ENCODE measurements at regions not wholly inside any gene's neighbourhood (a gene's known extent, or its start where the extent isn't known, plus 50 kb on each side); places are given as distances from the start of the nearest gene placed in this dataset.

DNA sequence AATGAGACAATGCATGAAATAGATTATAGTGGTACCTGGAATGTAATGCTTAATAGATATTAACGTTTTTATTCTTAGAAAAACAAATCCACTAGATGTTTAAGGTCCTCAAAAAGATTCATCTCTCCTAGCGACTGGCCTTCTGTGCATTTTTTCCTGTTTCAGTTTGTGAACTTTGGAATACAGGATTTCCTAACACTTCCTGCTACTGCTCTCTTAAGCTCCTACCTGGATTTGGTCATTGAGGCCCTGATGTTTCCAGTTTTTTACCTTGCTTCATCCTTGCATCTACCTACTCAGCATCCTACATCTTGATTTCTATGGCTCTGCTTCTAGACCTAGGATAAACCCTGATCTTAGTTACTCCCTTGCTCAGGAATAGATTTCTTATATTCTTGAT, 188.4 kb downstream of the ABCC12 start:
- DNase-seq = no peak

DNA sequence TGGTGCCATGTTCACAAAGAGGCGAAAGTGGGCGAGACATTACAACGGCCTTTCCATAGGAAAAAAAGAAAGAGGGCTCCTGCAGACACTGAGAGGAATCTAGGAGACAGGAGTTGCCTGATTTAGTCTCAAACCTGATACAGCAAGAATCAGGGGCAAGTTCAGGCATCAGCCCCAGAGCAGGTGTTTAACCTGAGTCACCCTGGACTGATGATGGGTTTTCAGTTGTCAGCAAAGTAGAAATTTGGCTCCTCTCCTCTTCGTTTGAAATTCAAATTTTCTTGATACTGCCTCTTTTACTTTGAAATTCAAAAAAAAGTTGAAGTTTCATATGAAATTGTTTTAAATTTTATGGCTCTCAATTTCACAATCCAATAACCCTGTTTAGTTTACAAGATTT, 189.5 kb downstream of the ABCC12 start:
- DNase-seq = no peak

DNA sequence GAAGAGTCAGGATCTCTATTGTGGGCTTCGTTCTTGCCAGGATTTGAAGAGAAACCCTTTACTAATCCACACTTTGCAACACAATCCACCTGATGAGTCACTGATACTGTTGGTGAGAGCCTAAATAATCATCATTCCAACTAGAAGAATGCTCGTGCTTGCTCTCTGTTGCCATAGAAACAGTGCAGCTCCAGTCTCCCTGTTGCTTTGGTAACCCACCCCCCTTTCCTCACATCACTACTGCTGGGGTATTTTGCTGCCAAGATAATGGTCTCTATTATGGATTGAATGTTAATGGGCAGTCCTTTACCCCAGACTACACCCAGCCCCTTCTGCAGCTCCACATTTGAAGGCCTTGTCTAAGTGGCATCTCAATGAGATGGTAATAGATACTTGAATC, 190.4 kb downstream of the ABCC12 start:
- no peak for DNase-seq

DNA sequence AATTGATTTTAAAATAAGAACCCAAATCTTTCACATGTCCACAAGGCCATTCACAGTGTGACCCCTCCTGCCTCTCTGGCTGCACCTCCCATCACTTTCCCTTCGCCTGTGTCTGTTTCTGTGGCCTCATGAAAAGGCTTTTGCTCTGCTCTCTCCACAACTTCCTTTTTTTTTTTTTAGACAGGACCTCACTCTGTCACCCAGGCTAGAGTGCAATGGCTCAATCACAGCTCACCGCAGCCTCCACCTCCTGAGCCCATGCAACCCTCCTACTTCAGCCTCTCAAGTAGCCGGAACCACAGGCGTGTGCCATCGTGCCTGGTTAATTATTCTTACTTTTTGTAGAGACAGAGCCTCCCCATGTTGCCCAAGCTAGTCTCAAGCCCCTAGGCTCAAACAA, 197.1 kb downstream of the ABCC12 start:
- no peak for DNase-seq

DNA sequence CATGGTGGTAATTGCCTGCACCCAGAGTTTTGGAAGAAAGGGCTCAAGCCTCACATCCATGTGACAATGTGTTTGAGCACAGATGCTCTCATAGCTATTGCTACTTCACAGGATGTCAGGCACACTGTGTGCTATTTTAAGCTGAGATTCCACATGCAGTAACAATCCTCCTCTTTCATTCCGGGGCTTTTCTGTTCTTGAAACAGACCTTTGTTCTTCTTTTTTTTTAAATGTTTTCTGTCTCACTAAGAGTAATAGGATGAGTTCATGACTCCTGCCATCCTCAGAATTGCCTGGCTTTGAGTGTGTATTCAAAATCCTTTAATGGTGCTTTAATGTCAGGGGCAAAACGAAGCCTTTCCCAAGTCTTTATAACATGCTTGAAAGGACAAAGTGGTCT, 198.9 kb downstream of the ABCC12 start:
- DNase-seq = no peak

DNA sequence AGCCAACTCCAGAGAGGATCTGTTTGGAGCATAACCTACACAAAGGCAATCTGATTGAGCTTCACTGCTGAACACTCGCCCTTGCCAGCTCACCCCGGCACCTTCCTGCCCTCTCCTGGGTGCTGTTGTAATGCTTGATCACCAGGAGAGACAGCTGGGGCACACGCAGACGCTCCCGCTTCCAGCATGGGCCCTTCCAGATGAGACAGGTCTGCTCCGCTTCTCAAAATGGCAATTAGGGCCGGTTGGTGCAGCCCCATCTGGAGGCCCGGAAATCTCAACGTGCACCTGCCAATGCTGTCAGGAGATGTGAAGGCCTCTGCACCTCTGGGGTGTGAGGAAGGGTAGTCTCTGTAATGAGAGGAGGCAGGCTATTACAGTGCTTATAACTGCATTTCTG, 206.1 kb downstream of the ABCC12 start:
- DNase-seq = no peak

DNA sequence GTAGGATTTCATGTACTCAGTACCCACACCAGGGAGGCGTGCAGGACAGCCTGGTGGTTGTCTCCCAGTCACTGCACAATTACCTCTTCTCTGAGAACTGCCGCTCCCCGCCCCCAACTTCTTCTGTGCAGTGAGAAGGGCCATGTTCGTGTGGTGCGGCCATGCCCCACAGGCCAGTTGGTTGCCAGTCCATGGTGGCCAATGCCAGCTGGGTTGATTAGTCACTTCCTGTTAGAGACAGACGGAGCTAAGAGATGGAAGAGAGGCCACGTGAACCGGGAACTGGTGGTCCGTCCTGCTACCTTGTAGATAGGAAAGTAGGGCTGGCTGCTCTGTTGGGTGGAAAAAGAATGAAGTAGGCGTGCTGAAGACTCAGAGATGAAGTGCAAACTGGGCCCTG, 206.5 kb downstream of the ABCC12 start:
- DNase-seq = no peak

DNA sequence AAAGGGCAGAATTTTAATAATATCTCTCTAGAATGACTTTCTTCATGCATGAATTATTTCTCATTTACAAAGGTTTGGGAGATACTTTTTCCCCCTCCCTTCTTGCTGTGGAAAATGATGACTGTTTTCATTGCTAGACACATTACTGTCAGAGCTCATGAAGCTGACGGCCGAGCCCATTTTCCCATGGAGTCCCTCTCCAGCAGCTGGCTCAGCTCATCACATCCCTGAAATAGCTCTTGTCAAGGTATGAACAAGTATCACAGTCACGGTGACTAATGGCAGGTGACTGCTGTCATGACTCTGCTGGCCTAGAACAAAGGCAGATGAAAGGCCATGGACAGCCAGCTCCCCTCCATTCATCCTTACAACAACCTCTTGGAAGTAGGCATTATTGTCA, 208.1 kb downstream of the ABCC12 start:
- DNase-seq = no peak

DNA sequence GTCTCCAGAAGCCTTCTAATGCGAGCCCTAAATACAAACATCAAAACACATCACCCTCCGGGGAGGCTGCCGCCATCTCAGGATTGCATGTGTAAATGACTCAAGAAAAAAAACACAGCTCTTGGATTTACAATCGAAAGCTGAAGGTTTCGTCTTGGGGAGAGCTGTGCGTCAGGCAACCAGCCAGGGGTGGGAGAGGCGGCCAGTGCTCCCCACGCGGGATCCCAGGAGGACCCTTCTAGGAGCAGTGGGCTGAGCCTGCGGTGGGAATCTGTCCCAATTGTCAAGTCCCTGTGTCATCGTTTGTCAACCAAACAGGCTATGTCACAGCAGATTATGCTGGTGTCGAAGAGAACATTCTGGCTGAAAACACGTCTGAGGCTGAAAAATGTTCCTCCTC, 209.7 kb downstream of the ABCC12 start:
- DNase-seq = no peak

DNA sequence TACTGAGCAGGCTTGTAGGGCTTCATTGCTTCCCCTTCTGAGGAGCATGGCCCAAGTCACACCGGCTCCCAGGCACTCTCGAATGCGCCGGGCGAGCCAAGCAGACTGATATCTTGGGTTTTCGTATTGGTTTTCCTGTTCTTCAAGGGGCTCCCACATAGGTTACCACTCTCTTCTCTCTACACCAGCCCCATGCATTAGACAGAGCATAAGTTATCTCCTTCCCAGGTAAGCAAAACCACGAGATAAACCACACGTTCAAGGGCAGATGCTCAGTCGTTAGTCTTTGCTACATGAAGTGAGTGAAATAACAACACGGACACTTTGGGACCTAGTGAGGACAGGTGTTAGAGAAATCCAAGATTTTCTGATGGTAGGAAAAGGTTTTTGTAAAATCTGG, 211.2 kb downstream of the ABCC12 start:
- no peak for DNase-seq

DNA sequence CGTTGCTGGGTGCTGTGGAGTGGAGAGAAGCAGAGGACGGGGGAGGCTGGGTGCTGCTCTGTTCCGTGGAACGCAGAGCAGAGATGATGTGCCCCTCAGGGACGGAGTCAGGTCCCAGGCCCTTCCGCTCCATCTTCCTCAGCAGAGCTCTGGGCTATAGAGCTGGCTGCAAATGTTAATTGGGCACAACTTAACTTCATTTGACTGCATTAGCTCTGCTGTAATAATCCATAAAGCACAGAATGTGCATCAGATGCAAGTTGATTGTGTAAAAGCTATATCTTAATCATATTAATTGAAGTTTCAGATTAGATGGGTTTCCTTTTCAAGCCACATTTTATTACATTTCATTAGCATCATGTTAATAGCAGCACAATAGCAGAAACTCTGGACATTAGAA, 212.6 kb downstream of the ABCC12 start:
- no peak for DNase-seq

DNA sequence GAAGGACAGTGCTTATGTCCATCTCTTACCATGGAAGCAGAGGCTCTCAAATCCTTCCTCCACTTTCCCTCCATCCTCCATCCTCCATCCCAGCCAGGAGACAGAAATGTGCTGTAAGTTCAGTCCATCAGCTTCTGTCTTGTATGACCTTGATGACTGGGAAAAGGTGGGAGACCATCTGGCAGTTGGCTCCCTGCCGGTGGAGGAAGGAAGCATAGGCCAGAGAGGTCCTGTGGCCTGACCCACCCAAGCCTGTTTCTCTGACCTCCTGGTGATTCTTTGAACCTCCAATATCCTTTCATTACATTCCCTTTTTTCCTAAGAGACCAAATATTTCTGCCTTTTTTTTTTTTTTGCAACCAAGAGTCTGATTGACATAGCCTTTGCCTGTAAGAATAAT, 215.3 kb downstream of the ABCC12 start:
- no peak for DNase-seq

DNA sequence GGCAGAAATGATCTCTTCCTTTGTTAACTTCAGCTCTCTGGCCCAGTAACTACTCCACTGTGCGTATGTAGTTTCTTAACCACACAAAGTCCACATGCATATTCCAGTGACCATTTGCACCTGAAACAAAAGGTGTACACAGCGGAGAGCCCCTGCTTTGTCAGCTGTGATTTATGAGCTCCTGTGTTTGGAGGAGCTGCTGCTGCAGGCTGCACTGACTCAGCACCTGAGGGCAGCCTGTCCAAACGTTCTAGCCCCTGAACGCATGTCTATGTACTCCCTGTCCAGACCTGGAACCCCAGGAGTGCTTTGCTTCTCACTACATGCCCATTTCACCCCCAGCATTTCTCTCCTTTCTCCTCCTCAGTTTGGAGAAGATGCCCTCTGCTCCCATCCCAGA, 216.1 kb downstream of the ABCC12 start:
- peak; percentile 15 for DNase-seq

DNA sequence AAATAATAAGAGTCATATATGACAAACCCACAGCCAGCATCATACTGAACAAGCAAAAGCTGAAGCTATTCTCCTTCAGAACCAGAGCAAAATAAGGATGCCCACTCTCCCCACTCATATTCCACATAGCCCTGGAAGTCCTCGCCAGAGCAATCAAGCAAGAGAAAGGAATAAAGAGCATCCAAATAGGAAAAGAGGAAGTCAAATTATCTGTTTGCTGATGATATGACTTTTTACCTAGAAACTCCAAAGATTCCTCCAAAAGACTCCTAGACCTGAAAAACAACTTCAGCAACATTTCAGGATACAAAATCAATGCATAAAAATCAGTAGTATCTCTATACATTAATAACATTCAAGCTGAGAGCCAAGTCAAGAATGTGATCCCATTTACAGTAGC, 217.5 kb downstream of the ABCC12 start:
- DNase-seq = no peak

DNA sequence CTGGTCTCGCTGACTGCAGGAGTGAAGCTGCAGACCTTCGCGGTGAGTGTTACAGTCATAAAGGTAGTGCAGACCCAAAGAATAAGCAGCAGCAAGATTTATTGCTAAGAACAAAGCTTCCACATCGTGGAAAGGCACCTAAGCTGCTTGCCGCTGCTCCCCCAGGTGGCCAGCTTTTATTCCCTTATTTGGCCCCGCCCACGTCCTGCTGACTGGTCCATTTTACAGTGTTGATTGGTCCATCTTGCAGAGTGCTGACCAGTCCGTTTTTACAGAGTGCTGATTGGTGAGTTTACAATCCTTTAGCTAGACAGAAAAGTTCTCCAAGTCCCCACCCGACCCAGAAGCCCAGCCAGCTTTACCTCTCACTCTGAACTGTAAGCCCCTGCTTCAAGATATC, 227.8 kb downstream of the ABCC12 start:
- no peak for DNase-seq

DNA sequence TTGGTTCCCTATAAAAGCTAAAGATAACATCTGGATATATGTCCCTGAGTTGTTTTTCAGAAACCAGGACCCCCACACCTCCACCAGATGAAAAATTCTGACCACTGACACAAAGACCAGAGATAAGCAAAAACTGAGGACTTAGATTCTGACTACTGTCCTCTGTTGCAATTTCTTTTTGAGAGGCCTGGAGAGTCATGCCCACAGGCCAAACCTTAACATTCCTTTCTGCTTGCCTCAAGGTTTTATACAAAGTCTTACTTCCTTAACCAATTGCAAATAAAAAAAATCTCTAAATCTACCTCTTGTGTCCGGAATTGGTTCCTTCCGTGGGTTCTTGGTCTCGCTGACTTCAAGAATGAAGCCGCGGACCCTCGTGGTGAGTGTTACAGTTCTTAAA, 228.5 kb downstream of the ABCC12 start:
- DNase-seq = no peak

DNA sequence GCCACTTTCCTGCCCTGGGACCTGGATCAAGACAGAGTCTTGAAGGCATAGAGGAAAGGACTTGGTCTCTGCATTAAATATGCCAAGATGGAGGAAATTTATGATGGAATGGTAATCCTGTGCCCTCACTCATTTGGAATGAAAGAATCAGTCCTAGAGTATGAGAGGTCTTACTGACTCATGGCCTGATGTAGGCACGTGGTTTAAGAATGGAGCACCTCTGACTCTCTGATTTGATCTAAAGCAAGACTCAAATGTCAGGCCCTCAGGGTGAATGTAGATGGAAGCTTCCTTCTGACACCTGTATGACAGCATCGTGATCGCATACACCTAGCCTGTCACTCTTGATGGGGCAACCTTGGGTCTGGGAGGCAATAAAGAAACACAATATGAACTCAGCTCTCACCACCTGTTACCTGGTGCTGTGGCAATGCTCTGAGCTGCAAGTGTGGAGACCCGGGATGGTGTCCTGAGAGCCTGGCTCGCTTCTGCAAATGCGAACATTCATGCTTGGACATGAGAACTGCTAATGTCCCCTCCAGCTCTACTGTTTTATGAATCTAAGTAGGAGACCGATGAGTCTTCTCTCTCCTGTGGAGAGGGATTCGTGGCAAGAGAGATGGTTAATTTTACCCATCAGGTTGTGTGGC, 229.9 kb downstream of the ABCC12 start:
- DNase-seq = no peak

DNA sequence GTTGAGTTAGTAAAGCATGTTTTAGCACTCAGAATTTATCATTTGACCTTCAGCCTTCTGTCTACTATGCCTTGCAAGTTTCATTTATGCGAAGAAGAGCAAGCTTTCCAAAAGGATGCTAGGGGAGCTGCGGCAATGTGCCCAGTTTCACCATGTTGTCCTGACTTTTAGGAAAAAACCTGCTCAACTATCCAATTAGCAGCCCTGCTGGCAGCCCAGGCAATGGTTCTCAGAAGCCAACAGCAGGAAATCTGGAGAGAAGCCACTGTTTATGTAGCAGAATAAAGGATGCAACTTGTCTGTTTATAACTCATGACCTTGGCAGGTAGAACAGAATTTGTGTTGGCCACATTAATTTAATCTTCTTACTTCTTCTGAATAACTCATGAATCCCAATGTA, 230.8 kb downstream of the ABCC12 start:
- no peak for DNase-seq

DNA sequence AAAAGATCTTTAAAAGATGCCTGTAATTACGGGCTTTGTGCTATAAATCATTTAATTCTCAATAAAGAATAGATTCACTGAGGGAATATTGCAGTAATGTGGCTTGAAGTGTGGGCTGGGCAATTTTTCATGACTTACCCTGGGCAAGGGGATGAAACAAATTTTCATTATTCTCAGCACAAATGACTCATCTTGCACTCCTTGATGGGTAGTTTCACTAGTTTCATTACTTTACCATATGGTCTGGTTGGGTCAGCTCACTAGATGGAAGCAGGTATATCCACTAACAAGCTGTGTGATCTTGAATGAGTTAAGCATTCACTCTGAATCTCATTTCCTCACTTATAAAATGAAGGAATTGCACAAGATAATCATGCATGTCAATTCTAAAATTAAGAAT, 234.3 kb downstream of the ABCC12 start:
- DNase-seq = no peak

DNA sequence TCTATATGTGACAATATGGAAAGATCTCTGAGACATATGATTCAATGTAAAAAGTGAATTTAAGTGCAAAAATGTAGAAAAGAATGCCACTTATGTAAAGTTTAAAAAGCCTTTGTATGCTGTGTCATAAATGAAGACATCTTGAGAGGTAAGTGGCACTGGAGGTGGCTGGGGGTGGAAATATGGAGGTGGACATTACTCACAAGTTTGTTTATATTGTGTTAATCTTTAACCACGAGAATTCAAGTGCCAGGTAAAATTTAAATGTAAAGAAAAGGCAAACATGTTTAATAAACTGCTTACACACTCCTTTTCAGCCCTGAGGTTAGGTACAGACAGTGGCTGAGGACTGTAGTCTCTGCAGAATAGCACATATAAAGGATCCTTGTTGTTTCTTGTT, 235.1 kb downstream of the ABCC12 start:
- no peak for DNase-seq

DNA sequence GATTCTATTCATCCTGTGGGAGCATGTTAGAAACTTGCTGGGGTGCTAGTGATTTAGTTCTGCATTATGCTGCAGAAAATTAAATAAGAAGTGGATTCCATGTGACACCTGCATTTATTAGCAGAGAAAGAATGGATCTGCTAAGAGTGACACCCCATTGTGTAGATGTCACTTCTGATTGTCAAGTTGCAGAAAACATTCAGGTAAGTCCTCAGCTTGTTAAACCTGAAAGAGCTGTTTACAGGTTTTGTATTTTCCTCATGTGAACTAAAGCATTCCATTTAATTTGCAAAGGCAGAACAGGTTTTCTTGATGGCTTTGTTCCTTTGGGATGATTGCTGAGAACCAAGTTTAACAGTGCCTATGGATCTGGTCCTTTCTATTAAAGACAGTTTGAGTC, 238.7 kb downstream of the ABCC12 start:
- no peak for DNase-seq

DNA sequence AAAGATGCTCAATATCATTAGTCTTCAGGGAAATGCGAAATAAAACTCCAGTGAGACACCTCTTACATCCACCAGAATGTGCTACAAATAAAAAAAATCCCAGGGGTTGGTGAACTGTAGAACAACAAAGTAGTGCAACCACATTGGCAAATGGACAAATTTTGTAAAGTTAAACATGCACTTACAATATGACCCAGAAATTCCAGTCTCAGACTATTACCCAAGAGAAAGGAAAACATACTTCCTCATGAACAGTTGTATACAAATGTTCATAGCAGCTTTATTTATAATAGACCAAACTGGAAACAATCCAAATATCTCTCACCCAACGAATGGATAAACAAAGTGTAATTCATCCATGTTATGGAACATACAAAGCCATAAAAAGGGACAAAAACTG, 239.5 kb downstream of the ABCC12 start:
- DNase-seq = no peak

DNA sequence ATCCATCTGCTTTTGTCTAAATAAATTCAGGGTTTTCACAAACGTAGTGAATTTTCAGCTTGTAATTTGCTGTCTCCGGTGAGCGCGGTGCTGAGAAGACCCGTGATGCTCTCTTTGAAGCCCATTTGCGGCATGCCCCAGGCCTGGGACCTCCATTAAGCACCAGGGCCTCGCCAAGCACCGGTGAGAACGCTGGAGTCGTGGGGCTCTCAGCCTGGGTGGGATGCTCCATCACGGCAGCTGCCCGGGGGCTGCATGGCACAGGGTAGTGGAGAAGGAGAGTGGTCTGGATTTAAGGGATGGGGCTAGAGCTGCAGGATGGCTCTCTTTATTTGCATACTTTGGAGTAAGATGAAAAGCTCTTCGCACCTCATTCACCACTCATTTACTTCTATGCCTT, 248.7 kb downstream of the ABCC12 start:
- DNase-seq = no peak

DNA sequence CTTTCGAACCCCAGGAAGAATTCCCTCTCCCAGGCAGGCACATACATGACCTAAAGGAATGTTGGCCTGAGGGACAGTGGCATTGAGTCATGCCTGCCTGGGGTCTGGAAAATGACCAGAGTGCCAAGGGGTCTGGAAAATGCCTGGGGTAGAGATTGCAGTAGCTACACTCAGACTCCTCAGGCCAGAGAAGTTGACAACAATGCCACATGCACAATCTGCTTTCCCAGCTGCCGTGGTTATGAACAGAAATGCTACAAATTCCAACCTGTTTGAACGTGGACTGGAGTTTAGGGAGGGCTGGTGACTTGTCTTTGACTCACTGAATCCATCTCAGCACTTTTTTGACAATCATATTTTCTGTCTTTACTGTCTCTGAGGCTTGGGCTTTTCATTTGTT, 250.0 kb downstream of the ABCC12 start:
- DNase-seq = no peak

DNA sequence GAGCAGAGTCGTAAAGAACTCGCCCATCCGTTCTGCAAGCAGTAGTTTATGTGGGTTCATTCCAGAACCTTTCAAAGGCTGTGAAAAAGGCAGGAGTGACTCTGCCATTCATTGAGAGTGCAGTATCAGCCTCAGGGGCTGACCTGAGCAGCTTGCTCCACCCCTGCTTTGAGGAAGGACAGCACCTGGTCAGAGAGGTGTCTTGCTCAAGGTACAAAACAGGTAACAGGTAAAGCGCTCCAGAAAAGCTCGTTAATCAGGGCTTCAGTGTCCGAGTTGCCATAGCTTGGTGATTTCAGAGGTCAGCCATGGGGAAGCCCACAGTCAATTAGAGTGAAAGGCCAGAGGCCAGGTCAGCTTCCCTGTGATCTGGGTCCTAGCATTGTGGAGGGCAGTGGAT, 251.1 kb downstream of the ABCC12 start:
- DNase-seq = no peak

DNA sequence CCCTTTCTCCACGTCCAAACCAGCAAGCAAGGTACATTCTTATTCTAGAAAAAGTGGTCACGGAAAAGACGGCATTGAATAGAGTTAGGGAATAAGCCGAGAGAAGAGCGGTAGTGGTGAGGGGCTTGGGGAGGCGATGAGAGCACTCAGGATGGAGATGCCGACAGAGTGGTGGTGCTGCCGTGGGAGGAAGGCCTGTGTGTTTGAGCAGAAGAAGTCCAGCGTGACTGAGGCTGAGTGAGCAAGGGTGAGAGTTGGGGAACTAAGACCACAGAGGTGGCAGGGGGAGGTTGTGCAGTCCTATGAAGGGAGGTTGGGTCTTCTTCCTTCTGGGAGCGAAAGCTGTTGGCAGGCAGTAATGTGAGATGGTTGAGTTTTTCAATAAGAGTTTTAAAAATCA, 252.3 kb downstream of the ABCC12 start:
- DNase-seq = no peak

All from SHP77 treated with DMSO at 0.1 percent for 48 hours (cell line).